CD4-positive, alpha-beta T cell (primary cell): ENCODE measurements at regions not wholly inside any gene's neighbourhood (a gene's known extent, or its start where the extent isn't known, plus 50 kb on each side); places are given as distances from the start of the nearest gene placed in this dataset.

Source experiments
- ATAC-seq: fragments of 200-7000 bp; cut with Tn5 transposase; one replicate; pipeline ENCODE4 v1.10.0; 2022; ENCODE audit warnings: mild to moderate bottlenecking; ENCODE audit not compliant: poor library complexity
- CTCF ChIA-PET: fragments of 350-600 bp; sonication (Branson Sonifier 250); formaldehyde crosslinking; loops from one replicate; lab custom pipeline; 2021; ENCODE audit warnings: antibody characterized with exemption, inconsistent platforms; lab: Charles Lee
- POLR2A ChIA-PET: fragments of 350-600 bp; sonication (Branson Sonifier 250); formaldehyde crosslinking; loops from one replicate; lab custom pipeline; 2021; ENCODE audit warnings: antibody characterized with exemption, inconsistent platforms; lab: Charles Lee
- DNase-seq, 14 experiments: peaks; one replicate each; pipeline ENCODE4 v3.0.0-alpha.2; 2013 to 2020; ENCODE audit warnings: mixed read lengths in 2 of 14
- H3K27ac ChIP-seq, 2 donors: one replicate each; pipeline versions ENCODE4 v1.5.1 to v1.7.0; 2013; ENCODE audit warnings: low read length in 2 of 2, low read depth in 1 of 2, mild to moderate bottlenecking in 1 of 2
- H3K27me3 ChIP-seq, 2 experiments: 1 replicate in 1 of 2; 2 replicates in 1 of 2; pipeline versions ENCODE4 v1.6.1 to v1.7.0; 2013; ENCODE audit warnings: low read length in 2 of 2, control low read depth in 1 of 2, mild to moderate bottlenecking in 1 of 2, moderate library complexity in 1 of 2; ENCODE audit not compliant: insufficient read depth in 2 of 2, control insufficient read depth in 1 of 2
- H3K36me3 ChIP-seq: one replicate; pipeline ENCODE4 v1.6.1; 2013; ENCODE audit warnings: low read length, control low read depth; ENCODE audit not compliant: insufficient read depth
- H3K4me1 ChIP-seq: one replicate; pipeline ENCODE4 v1.6.1; 2013; ENCODE audit warnings: low read length, control low read depth; ENCODE audit not compliant: insufficient read depth
- H3K4me3 ChIP-seq: one replicate; pipeline ENCODE4 v1.5.1; 2013; ENCODE audit warnings: mild to moderate bottlenecking, low read length, moderate library complexity
- H3K9me3 ChIP-seq, 2 experiments: 1 replicate in 1 of 2; 2 replicates in 1 of 2; pipeline versions ENCODE4 v1.6.1 to v1.7.0; 2013; ENCODE audit warnings: low read length in 2 of 2, mild to moderate bottlenecking in 2 of 2, control low read depth in 1 of 2, moderate library complexity in 1 of 2; ENCODE audit not compliant: control insufficient read depth in 1 of 2, insufficient read depth in 1 of 2
- H3K27ac Mint-ChIP-seq: one replicate; pipeline ENCODE4 v1.8.0; 2020; ENCODE audit warnings: mixed read lengths
- H3K27me3 Mint-ChIP-seq: one replicate; pipeline ENCODE4 v1.8.0; 2021; ENCODE audit warnings: mixed read lengths
- H3K36me3 Mint-ChIP-seq: one replicate; pipeline ENCODE4 v1.8.0; 2021; ENCODE audit warnings: low read depth, mixed read lengths
- H3K4me1 Mint-ChIP-seq: one replicate; pipeline ENCODE4 v1.8.0; 2021; ENCODE audit warnings: low read depth, mixed read lengths
- H3K4me3 Mint-ChIP-seq: one replicate; pipeline ENCODE4 v1.8.0; 2020; ENCODE audit warnings: mild to moderate bottlenecking, mixed read lengths
- H3K9me3 Mint-ChIP-seq: one replicate; pipeline ENCODE4 v1.8.0; 2020; ENCODE audit warnings: mixed read lengths
- CTCF ChIP-seq: fragments of 200-600 bp; IDR thresholded peaks from one replicate; pipeline ENCODE4 v1.8.0; 2022; ENCODE audit warnings: antibody characterized with exemption, mild to moderate bottlenecking
- intact Hi-C, 2 experiments: fragments of 100-400 bp; cut with DNase I in 1 of 2; cut with micrococcal nuclease in 1 of 2; formaldehyde crosslinking; loops; one replicate each; pipeline versions ENCODE4 v1.15.1 to v1.9.0; 2023 to 2025; cut with DNase I, micrococcal nuclease

- no peak for TF ChIP-seq CTCF
These were observed 363.6 kb downstream of the SH3GL2 start for GRCh38 chr9:17942498-17942897.

GRCh38 chr9:17955409-17955808 lies 376.5 kb downstream of the SH3GL2 start:
- Histone ChIP-seq H3K36me3 (no peaks in the 10 kb centered on the region), H3K4me3 (no peak overlapping the region), H3K27ac (no peak overlapping the region), H3K27me3 (no peaks in the 10 kb centered on the region), H3K9me3 (no peaks in the 10 kb centered on the region), H3K4me1 (no peaks in the 10 kb centered on the region)
- Mint-ChIP-seq H3K4me1 (no peaks in the 10 kb centered on the region), H3K27me3 (no peaks in the 10 kb centered on the region), H3K4me3 (no peak overlapping the region), H3K27ac (no peak overlapping the region), H3K36me3 (no peaks in the 10 kb centered on the region), H3K9me3 (no peaks in the 10 kb centered on the region)
- no peak for TF ChIP-seq CTCF
- DNase-seq (no peak), ATAC-seq (no peak)
- intact Hi-C loops: no loop called here
- POLR2A ChIA-PET: no interaction called here
- CTCF ChIA-PET: no interaction called here

More at GRCh38 chr9:17942498-17942897, 363.6 kb downstream of the SH3GL2 start:
- H3K9me3 Mint-ChIP-seq: peaks cover 8% of the 10 kb centered on the region
- H3K4me1 Mint-ChIP-seq: no peaks in the 10 kb centered on the region
- DNase-seq (no peak), ATAC-seq (no peak)
- Histone ChIP-seq H3K4me3 (no peak overlapping the region), H3K36me3 (no peaks in the 10 kb centered on the region), H3K9me3 (no peaks in the 10 kb centered on the region), H3K4me1 (no peaks in the 10 kb centered on the region), H3K27me3 (no peaks in the 10 kb centered on the region), H3K27ac (no peak overlapping the region)
- no peak overlapping the region for H3K4me3 Mint-ChIP-seq
- H3K36me3 Mint-ChIP-seq: no peaks in the 10 kb centered on the region
- ChIA-PET CTCF (no interaction called here), POLR2A (no interaction called here)
- H3K27me3 Mint-ChIP-seq: no peaks in the 10 kb centered on the region
- intact Hi-C loops: no loop called here
- H3K27ac Mint-ChIP-seq: no peak overlapping the region

- no peaks in the 10 kb centered on the region for H3K36me3 Mint-ChIP-seq
- CTCF ChIA-PET: no interaction called here
- POLR2A ChIA-PET: no interaction called here
- H3K27ac Mint-ChIP-seq: no peak overlapping the region
- Histone ChIP-seq H3K4me3 (no peak overlapping the region), H3K36me3 (no peaks in the 10 kb centered on the region), H3K27me3 (no peaks in the 10 kb centered on the region), H3K27ac (no peak overlapping the region), H3K9me3 (no peaks in the 10 kb centered on the region), H3K4me1 (no peaks in the 10 kb centered on the region)
- no peaks in the 10 kb centered on the region for H3K27me3 Mint-ChIP-seq
- no peaks in the 10 kb centered on the region for H3K9me3 Mint-ChIP-seq
- H3K4me3 Mint-ChIP-seq: no peak overlapping the region
- TF ChIP-seq CTCF: no peak
- no peak for DNase-seq
- H3K4me1 Mint-ChIP-seq: no peaks in the 10 kb centered on the region
- ATAC-seq: no peak
- intact Hi-C loops: no loop called here
These were observed 379.5 kb downstream of the SH3GL2 start for GRCh38 chr9:17958363-17958762.
